HepG2 (cell line): ENCODE measurements at regions not wholly inside any gene's neighbourhood (a gene's known extent, or its start where the extent isn't known, plus 50 kb on each side); places are given as distances from the start of the nearest gene placed in this dataset.
A peak's percentile ranks its signal among the peaks of the same experiment; 100 is the strongest.

Experiments
- HDAC1 ChIP-seq: sonication (generic); formaldehyde crosslinking; IDR thresholded peaks from 2 replicates; pipeline ENCODE4 v1.5.1; 2020; ENCODE audit warnings: mild to moderate bottlenecking, missing genetic modification reagents
- HOXA3 ChIP-seq: sonication (generic); formaldehyde crosslinking; IDR thresholded peaks from 2 replicates; pipeline ENCODE4 v1.5.0; 2020; ENCODE audit warnings: missing genetic modification reagents
- HOXA5 ChIP-seq: sonication (generic); formaldehyde crosslinking; IDR thresholded peaks from 2 replicates; pipeline ENCODE4 v1.4.0; 2020; ENCODE audit warnings: missing genetic modification reagents
- IRX3 ChIP-seq: sonication (generic); formaldehyde crosslinking; IDR thresholded peaks from 2 replicates; pipeline ENCODE4 v1.8.1; 2023; ENCODE audit warnings: mild to moderate bottlenecking, low read depth, missing genetic modification reagents, borderline replicate concordance
- JUN ChIP-seq: sonication (generic); formaldehyde crosslinking; IDR thresholded peaks from 2 replicates; pipeline ENCODE4 v1.4.0; 2020; ENCODE audit warnings: mild to moderate bottlenecking, missing genetic modification reagents
- MLX ChIP-seq: IDR thresholded peaks from 2 replicates; pipeline ENCODE4 v1.6.1; 2016
- SPEN ChIP-seq: sonication (generic); formaldehyde crosslinking; IDR thresholded peaks from 2 replicates; pipeline ENCODE4 v1.5.1; 2020; ENCODE audit warnings: low read depth, mild to moderate bottlenecking, missing genetic modification reagents
- TARDBP ChIP-seq: sonication (generic); formaldehyde crosslinking; IDR thresholded peaks from 2 replicates; pipeline ENCODE4 v1.8.0; 2022; ENCODE audit warnings: mild to moderate bottlenecking, missing genetic modification reagents
- ZBTB14 ChIP-seq: sonication (generic); formaldehyde crosslinking; IDR thresholded peaks from 2 replicates; pipeline ENCODE4 v1.4.0; 2020; ENCODE audit warnings: missing genetic modification reagents
- ZBTB38 ChIP-seq: sonication (generic); formaldehyde crosslinking; IDR thresholded peaks from 2 replicates; pipeline ENCODE4 v1.5.1; 2020; ENCODE audit warnings: mild to moderate bottlenecking, missing genetic modification reagents
- ZGPAT ChIP-seq: IDR thresholded peaks from 2 replicates; pipeline ENCODE4 v1.6.1; 2016; ENCODE audit warnings: mild to moderate bottlenecking
- ZNF136 ChIP-seq: sonication (generic); formaldehyde crosslinking; IDR thresholded peaks from 2 replicates; pipeline ENCODE4 v1.8.1; 2022; ENCODE audit warnings: low read depth, mild to moderate bottlenecking, moderate library complexity, missing genetic modification reagents
- ZNF292 ChIP-seq: sonication (generic); formaldehyde crosslinking; IDR thresholded peaks from 2 replicates; pipeline ENCODE4 v1.8.1; 2022; ENCODE audit warnings: mild to moderate bottlenecking, low read depth, missing genetic modification reagents, borderline replicate concordance
- ZNF607 ChIP-seq: sonication (generic); formaldehyde crosslinking; IDR thresholded peaks from 2 replicates; pipeline ENCODE4 v1.5.1; 2020; ENCODE audit warnings: missing genetic modification reagents, mild to moderate bottlenecking, borderline replicate concordance
- ZNF670 ChIP-seq: sonication (generic); formaldehyde crosslinking; IDR thresholded peaks from 2 replicates; pipeline ENCODE4 v1.8.0; 2022; ENCODE audit warnings: mild to moderate bottlenecking, missing genetic modification reagents, borderline replicate concordance
- ZNF737 ChIP-seq: sonication (generic); formaldehyde crosslinking; IDR thresholded peaks from 2 replicates; pipeline ENCODE4 v1.5.0; 2020; ENCODE audit warnings: missing genetic modification reagents, mild to moderate bottlenecking, borderline replicate concordance
- ZNF749 ChIP-seq: sonication (generic); formaldehyde crosslinking; IDR thresholded peaks from 2 replicates; pipeline ENCODE4 v1.8.0; 2022; ENCODE audit warnings: mild to moderate bottlenecking, missing genetic modification reagents, moderate library complexity, borderline replicate concordance
- ZNF878 ChIP-seq: sonication (generic); formaldehyde crosslinking; IDR thresholded peaks from 2 replicates; pipeline ENCODE4 v1.8.1; 2023; ENCODE audit warnings: mild to moderate bottlenecking, missing genetic modification reagents, moderate library complexity
- TF ChIP-seq, protein P1 (sequence below): sonication (generic); formaldehyde crosslinking; IDR thresholded peaks from 2 replicates; pipeline ENCODE4 v1.4.0; 2020; ENCODE audit warnings: missing genetic modification reagents
- TF ChIP-seq, protein P2 (sequence below): sonication (generic); formaldehyde crosslinking; IDR thresholded peaks from 2 replicates; pipeline ENCODE4 v1.8.0; 2022; ENCODE audit warnings: mild to moderate bottlenecking, missing genetic modification reagents, borderline replicate concordance
- TF ChIP-seq, protein P3 (sequence below): IDR thresholded peaks from 2 replicates; pipeline ENCODE4 v1.6.1; 2016; ENCODE audit warnings: low read depth

- TF ChIP-seq ZGPAT (CRISPR knock-in tag) (peak; percentile 53; the same call in 1 of the 2 replicates), HDAC1 (peak; percentile 53; the same call in 1 of the 2 replicates), ZNF749 (CRISPR knock-in tag) (no peak), ZNF737 (CRISPR knock-in tag) (no peak), JUN (peak; percentile 79; the same call in 1 of the 2 replicates), ZNF878 (CRISPR knock-in tag) (peak; percentile 70; the same call in 1 of the 2 replicates), ZNF292 (peak; percentile 48; the same call in 1 of the 2 replicates), TARDBP (CRISPR knock-in tag) (peak; percentile 54; the same call in 1 of the 2 replicates), ZBTB38 (CRISPR knock-in tag) (peak; percentile 71; the same call in 1 of the 2 replicates), HOXA3 (peak; percentile 31; the same call in 1 of the 2 replicates), MLX (CRISPR knock-in tag) (peak; percentile 44; the same call in 1 of the 2 replicates), IRX3 (no peak), SPEN (CRISPR knock-in tag) (peak; percentile 61), HOXA5 (no peak), ZBTB14 (CRISPR knock-in tag) (no peak), ZNF607 (CRISPR knock-in tag) (peak; percentile 43; the same call in 1 of the 2 replicates), ZNF670 (peak; percentile 66; the same call in 1 of the 2 replicates), ZNF136 (CRISPR knock-in tag) (0 out of 2 replicates have a peak, but pooled peaks have one; percentile 70)
- TF ChIP-seq, protein P1, sequence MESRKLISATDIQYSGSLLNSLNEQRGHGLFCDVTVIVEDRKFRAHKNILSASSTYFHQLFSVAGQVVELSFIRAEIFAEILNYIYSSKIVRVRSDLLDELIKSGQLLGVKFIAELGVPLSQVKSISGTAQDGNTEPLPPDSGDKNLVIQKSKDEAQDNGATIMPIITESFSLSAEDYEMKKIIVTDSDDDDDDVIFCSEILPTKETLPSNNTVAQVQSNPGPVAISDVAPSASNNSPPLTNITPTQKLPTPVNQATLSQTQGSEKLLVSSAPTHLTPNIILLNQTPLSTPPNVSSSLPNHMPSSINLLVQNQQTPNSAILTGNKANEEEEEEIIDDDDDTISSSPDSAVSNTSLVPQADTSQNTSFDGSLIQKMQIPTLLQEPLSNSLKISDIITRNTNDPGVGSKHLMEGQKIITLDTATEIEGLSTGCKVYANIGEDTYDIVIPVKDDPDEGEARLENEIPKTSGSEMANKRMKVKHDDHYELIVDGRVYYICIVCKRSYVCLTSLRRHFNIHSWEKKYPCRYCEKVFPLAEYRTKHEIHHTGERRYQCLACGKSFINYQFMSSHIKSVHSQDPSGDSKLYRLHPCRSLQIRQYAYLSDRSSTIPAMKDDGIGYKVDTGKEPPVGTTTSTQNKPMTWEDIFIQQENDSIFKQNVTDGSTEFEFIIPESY (CRISPR knock-in tag), result 0 out of 2 replicates have a peak, but pooled peaks have one; percentile 32
- TF ChIP-seq, protein P2, sequence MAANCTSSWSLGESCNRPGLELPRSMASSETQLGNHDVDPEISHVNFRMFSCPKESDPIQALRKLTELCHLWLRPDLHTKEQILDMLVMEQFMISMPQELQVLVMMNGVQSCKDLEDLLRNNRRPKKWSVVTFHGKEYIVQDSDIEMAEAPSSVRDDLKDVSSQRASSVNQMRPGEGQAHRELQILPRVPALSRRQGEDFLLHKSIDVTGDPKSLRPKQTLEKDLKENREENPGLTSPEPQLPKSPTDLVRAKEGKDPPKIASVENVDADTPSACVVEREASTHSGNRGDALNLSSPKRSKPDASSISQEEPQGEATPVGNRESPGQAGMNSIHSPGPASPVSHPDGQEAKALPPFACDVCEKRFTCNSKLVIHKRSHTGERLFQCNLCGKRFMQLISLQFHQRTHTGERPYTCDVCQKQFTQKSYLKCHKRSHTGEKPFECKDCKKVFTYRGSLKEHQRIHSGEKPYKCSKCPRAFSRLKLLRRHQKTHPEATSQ (CRISPR knock-in tag), result peak; percentile 25; the same call in 1 of the 2 replicates
- TF ChIP-seq, protein P3, sequence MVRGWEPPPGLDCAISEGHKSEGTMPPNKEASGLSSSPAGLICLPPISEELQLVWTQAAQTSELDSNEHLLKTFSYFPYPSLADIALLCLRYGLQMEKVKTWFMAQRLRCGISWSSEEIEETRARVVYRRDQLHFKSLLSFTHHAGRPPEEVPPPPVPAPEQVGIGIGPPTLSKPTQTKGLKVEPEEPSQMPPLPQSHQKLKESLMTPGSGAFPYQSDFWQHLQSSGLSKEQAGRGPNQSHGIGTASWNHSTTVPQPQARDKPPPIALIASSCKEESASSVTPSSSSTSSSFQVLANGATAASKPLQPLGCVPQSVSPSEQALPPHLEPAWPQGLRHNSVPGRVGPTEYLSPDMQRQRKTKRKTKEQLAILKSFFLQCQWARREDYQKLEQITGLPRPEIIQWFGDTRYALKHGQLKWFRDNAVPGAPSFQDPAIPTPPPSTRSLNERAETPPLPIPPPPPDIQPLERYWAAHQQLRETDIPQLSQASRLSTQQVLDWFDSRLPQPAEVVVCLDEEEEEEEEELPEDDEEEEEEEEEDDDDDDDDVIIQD, result peak; percentile 90; the same call in 1 of the 2 replicates
Observed at GRCh38 chr5:36373527-36374086, 71.9 kb upstream of the RANBP3L start (continued).
